AG09309 (cell line): ENCODE measurements at regions not wholly inside any gene's neighbourhood (a gene's known extent, or its start where the extent isn't known, plus 50 kb on each side); places are given as distances from the start of the nearest gene placed in this dataset.
"Not testable (repeated sequence)": the region's sequence is repeated elsewhere in the genome, so short reads cannot be mapped to it uniquely, and the experiment has no call there.

ENCODE experiments used
- DNase-seq: peaks from one replicate; pipeline ENCODE4 v3.0.0-alpha.2; 2010; ENCODE audit warnings: low read depth
- H3K4me3 ChIP-seq: 2 replicates; pipeline ENCODE4 v1.5.1; 2011; ENCODE audit warnings: mild to moderate bottlenecking, low read depth, low read length, moderate library complexity; ENCODE audit not compliant: control insufficient read depth
- TF ChIP-seq, protein P1 (sequence below): IDR thresholded peaks from 2 replicates; pipeline ENCODE4 v1.5.1; 2011; ENCODE audit warnings: mild to moderate bottlenecking, low read depth, low read length, inconsistent platforms; ENCODE audit not compliant: insufficient read depth, control insufficient read depth; ENCODE audit errors: missing control alignments

DNA sequence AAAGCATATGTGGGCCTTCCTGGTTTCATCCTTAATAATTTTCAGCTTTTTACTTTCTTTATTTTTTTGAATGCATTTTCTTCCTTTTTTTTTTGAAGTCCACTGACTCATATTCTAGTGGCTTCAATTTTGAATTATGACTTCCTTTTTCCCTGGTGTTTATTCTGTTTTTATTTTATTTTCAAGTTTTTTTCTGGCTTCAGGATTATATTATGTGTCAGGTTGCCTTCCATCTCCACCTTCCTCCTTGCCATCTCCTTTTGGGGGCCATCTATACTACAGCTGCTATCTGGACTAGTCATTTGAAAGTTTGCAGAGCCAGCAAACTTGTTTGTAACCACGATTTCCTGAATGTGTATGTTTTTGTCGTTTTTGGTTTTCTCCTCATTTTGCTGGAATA is 117.6 kb downstream of the LEPR start:
- no peak overlapping the region for H3K4me3 ChIP-seq
- TF ChIP-seq, protein P1, sequence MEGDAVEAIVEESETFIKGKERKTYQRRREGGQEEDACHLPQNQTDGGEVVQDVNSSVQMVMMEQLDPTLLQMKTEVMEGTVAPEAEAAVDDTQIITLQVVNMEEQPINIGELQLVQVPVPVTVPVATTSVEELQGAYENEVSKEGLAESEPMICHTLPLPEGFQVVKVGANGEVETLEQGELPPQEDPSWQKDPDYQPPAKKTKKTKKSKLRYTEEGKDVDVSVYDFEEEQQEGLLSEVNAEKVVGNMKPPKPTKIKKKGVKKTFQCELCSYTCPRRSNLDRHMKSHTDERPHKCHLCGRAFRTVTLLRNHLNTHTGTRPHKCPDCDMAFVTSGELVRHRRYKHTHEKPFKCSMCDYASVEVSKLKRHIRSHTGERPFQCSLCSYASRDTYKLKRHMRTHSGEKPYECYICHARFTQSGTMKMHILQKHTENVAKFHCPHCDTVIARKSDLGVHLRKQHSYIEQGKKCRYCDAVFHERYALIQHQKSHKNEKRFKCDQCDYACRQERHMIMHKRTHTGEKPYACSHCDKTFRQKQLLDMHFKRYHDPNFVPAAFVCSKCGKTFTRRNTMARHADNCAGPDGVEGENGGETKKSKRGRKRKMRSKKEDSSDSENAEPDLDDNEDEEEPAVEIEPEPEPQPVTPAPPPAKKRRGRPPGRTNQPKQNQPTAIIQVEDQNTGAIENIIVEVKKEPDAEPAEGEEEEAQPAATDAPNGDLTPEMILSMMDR, result no peak
- DNase-seq, result no peak

DNA sequence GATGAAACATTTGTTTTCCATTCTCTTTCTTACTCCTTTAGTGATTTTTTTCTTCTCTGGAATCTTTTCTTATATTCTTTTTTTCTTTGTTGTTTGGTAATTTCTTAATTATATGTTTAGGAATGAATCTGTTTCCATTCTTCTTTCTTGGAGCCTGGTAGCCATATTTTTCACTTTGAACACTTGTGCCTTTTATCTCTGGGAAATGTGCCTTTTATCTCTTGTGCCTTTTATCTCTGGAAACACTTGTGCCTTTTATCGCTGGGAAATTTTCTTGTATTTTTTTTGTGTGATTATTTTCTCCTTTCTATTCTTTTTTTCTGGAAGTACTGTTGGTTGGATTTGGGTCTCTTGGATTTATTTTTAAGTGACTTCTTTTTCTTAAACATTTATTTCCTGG is 118.2 kb downstream of the LEPR start:
- TF ChIP-seq, protein P1, result no peak
- H3K4me3 ChIP-seq, result no peak overlapping the region
- no peak for DNase-seq

DNA sequence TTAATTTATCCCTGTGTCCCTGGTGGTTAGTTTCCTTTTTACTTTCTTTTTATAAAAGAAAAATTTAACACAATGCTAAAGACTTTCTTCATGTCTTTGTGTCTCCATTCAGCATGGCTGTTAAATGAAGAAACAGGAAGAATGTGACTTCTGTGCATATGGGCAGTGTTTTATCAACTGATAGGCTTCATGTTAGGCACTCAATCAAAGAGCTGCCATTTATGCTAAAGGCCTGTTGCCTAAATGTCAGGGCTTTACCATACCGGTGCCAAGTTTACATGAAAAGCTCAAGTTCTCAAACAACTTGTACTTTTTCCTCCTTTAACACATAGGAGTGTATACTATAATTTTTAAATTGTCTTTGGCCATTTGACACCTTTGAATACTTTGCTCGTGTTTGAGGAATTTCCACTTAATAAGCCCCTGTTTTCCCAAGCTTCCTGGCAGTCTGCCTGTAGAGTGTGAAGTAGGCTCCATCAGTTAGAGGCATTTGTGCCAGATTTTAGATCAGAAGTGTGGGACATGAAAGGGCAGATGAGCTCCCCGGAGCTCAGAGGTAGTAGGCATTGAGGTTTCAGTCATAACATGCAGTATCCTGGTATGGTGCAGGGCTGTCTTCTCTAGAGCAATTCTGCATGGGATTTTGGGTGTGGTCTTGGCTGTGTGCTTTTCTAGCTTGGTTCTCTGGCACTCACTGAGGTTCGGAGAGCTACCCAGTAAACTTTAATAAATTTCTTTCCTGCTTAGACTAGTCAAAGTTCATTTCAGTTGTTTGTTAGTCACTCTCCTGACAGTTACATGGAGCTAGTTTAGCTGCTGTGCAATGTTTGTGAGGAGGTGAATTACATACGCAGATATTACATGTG is 119.0 kb downstream of the LEPR start:
- DNase-seq, result no peak
- no peak overlapping the region for H3K4me3 ChIP-seq

DNA sequence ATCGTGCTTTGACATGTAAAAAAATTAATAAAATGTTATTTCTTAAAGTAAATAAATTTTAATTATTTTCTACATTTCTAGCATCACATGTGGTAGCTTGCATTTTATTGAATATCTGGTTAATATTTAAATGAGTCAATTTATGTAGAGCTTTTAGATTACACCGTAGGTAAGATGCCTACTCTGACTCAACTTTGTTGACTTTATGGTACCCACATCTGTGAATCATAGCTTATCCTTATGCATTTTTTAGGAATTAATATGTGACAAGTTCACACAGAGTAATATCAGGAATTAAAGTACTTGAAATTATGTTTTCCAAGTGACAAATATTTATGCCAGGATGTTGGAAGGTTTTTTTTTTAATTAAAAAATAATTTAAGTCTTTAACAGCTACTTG is 120.7 kb downstream of the LEPR start:
- H3K4me3 ChIP-seq, result no peak overlapping the region
- TF ChIP-seq, protein P1, result no peak
- DNase-seq, result no peak

More for the DNA sequence above, 119.0 kb downstream of the LEPR start:
- TF ChIP-seq, protein P1, result no peak

DNA sequence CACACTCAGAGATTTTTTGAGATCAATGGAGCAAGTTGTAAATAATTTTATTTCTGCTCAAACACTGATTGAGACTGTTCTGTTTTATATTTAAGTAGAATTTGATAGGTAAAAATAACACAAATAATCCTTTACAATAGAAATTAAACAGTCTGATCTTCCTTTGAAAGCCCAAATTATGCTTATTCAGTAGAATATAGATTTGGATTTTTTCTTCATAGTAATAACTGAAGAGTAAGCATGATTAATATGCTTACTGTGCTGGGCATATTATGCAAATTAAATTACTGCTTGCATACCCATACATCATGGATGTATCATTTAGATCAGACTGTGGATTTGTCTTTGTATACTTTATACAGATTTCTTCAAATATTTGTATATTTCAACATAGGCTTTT is 121.4 kb downstream of the LEPR start:
- DNase-seq, result no peak
- TF ChIP-seq, protein P1, result no peak
- H3K4me3 ChIP-seq, result no peak overlapping the region

DNA sequence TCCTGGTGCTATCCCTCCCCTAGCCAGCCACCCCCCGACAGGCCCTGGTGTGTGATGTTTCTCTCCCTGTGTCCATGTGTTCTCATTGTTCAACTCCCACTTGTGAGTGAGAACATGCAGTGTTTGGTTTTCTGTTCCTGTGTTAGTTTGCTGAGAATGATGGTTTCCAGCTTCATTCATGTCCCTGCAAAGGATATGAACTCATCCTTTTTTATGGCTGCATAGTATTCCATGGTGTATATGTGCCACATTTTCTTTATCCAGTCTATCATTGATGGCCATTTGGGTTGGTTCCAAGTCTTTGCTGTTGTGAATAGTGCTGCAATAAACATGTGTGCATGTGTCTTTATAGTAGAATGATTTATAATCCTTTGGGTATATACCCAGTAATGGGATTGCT is 122.1 kb downstream of the LEPR start:
- DNase-seq, H3K4me3 ChIP-seq: not testable (repeated sequence)

DNA sequence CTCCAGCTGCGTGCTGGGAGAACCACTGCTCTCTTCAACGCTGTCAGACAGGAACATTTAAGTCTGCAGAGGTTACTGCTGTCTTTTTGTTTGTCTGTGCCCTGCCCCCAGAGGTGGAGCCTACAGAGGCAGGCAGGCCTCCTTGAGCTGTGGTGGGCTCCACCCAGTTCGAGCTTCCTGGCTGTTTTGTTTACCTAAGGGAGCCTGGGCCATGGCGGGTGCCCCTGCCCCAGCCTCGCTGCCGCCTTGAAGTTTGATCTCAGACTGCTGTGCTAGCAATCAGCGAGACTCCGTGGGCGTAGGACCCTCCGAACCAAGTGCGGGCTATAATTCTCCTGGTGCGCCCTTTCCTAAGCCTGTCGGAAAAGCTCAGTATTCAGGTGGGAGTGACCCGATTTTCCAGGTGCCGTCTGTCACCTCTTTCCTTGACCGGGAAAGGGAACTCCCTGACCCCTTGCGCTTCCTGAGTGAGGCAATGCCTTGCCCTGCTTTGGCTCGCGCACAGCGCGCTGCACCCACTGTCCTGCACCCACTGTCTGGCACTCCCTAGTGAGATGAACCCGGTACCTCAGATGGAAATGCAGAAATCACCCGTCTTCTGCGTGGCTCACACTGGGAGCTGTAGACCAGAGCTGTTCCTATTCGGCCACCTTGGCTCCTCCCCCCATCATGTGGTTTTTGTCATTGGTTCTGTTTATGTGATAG is 130.0 kb downstream of the LEPR start:
- DNase-seq, result not testable (repeated sequence)
- peak overlapping the region; percentile 4 for H3K4me3 ChIP-seq

DNA sequence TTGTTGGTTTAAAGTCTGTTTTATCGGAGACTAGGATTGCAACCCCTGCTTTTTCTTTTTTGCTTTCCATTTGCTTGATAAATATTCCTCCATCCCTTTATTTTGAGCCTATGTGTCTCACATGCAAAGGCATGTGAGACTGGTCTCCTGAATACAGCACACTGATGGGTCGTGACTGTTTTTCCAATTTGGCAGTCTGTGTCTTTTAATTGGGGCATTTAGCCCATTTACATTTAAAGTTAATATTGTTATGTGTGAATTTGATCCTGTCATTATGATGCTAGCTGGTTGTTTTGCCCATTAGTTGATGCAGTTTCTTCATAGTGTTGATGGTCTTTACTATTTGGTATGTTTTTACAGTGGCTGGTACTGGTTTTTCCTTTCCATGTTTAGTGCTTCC is 132.0 kb downstream of the LEPR start:
- H3K4me3 ChIP-seq, DNase-seq: not testable (repeated sequence)

DNA sequence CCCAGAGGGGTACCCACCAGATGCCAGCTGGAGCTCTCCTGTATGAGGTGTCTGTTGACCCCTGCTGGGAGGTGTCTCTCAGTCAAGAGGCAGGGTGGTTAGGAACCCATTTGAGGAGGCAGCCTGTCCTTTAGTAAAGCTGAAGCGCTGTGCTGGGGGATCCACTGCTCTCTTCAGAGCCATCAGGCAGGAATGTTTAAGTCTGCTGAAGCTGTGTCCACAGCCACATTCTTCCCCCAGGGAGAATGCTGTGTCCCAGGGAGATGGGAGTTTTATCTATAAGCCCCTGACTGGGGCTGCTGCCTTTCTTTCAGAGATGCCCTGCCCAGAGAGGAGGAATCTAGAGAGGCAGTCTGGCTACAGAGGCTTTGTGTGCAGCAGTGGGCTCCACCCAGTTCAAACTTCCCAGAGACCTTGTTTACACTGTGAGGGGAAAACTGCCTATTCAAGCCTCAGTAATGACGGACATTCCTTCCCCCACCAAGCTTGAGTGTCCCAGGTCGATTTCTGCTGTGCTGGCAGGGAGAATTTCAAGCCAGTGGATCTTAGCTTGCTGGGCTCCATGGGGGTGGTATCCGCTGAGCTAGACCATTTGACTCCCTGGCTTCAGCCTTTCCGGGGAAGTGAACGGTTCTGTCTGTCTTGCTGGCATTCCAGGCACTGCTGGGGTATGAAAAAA is 133.8 kb downstream of the LEPR start:
- DNase-seq, H3K4me3 ChIP-seq: not testable (repeated sequence)
